ENCODE measurements at regions not wholly inside any gene's neighbourhood (a gene's known extent, or its start where the extent isn't known, plus 50 kb on each side); places are given as distances from the start of the nearest gene placed in this dataset.

DNA sequence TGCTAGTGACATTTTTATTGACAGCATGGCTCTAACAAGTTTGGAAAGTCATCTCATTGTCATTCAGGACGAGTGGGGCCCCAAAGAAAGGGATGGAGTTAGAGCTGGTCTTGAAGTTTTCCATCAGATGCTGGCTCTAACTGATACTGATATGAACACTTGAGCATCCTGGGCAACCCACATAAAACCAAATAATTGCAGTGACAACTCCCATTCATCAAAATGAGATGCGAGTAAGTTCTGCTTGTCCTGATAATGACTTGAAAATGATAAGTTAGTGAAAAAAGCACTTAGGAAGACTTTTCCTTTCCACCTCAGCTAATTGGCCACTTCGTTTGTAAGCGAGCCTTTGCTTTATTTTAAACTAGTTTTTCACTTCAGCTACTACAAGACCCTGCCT is 147.6 kb downstream of the SP3 start:
- TF ChIP-seq POLR2A (IDR thresholded peaks at IDR 0.05): no peak
- TF ChIP-seq, protein P1, sequence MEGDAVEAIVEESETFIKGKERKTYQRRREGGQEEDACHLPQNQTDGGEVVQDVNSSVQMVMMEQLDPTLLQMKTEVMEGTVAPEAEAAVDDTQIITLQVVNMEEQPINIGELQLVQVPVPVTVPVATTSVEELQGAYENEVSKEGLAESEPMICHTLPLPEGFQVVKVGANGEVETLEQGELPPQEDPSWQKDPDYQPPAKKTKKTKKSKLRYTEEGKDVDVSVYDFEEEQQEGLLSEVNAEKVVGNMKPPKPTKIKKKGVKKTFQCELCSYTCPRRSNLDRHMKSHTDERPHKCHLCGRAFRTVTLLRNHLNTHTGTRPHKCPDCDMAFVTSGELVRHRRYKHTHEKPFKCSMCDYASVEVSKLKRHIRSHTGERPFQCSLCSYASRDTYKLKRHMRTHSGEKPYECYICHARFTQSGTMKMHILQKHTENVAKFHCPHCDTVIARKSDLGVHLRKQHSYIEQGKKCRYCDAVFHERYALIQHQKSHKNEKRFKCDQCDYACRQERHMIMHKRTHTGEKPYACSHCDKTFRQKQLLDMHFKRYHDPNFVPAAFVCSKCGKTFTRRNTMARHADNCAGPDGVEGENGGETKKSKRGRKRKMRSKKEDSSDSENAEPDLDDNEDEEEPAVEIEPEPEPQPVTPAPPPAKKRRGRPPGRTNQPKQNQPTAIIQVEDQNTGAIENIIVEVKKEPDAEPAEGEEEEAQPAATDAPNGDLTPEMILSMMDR (IDR thresholded peaks at IDR 0.05): no peak
